ENCODE measurements at regions not wholly inside any gene's neighbourhood (a gene's known extent, or its start where the extent isn't known, plus 50 kb on each side); places are given as distances from the start of the nearest gene placed in this dataset.

DNA sequence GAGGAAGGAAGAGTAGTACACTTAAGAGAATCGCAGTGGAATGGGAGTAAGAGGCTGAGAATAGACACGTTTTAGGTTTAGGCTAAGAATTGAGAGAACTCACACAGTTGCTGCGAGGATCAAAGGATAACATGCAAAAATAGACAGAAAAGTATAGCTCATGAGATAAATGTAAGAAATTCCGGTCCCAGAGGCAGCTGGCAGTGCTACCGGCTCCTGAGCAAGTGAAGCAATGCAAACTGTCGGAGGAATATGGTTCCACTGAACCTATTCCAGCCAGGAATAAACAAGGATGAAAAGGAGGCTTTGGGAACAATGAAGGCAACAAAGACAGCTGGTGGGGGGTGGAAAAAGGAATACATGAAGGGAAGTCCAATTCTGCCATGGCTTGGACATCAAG is 191.8 kb downstream of the QDPR start:
- Histone ChIP-seq H3F3A (ENCODE audit: insufficient read depth, low read depth) (no peaks in the 10 kb centered on the region), H3K27me3 (ENCODE audit: insufficient read depth, low read depth) (peaks cover 12% of the 10 kb centered on the region; the same call in 1 of the 2 replicates), H3K4me2 (no peak overlapping the region), H3K9me2 (ENCODE audit: insufficient read depth) (no peaks in the 10 kb centered on the region), H3K36me3 (ENCODE audit: low read depth) (no peaks in the 10 kb centered on the region), H3K79me2 (ENCODE audit: low read depth) (no peaks in the 10 kb centered on the region), H2AFZ (no peak overlapping the region), H3K9me3 (ENCODE audit: insufficient read depth, low read depth) (no peaks in the 10 kb centered on the region), H3K4me3 (no peak overlapping the region), H3K4me1 (replicated peaks; ENCODE audit: insufficient read depth) (no peaks in the 10 kb centered on the region), H4K20me1 (ENCODE audit: insufficient read depth) (no peaks in the 10 kb centered on the region), H3K27ac (no peak overlapping the region)
- intact Hi-C loops (cut with micrococcal nuclease; ENCODE audit: unreplicated experiment): no loop called here
- no TSS peak for BruUV-seq (replicated peaks)
- TF ChIP-seq EZH2 (IDR thresholded peaks at IDR 0.05; ENCODE audit: low read depth) (no peak), CTCF (conservative IDR thresholded peaks at IDR 0.05) (no peak)
- POLR2A ChIA-PET (ENCODE audit: unreplicated experiment): no interaction called here
- CTCF ChIA-PET: no interaction called here
- no peak for DNase-seq

- Histone ChIP-seq H3K4me3 (no peak overlapping the region), H3K9me2 (ENCODE audit: insufficient read depth) (no peaks in the 10 kb centered on the region), H4K20me1 (ENCODE audit: insufficient read depth) (no peaks in the 10 kb centered on the region), H3K36me3 (ENCODE audit: low read depth) (no peaks in the 10 kb centered on the region), H2AFZ (no peak overlapping the region), H3K9me3 (ENCODE audit: insufficient read depth, low read depth) (no peaks in the 10 kb centered on the region), H3K79me2 (ENCODE audit: low read depth) (no peaks in the 10 kb centered on the region), H3K27ac (no peak overlapping the region), H3K4me2 (no peak overlapping the region), H3K27me3 (ENCODE audit: insufficient read depth, low read depth) (peaks cover 12% of the 10 kb centered on the region; the same call in 1 of the 2 replicates), H3F3A (ENCODE audit: insufficient read depth, low read depth) (no peaks in the 10 kb centered on the region), H3K4me1 (replicated peaks; ENCODE audit: insufficient read depth) (no peaks in the 10 kb centered on the region)
- BruUV-seq (replicated peaks): no TSS peak
- DNase-seq: no peak
- ChIA-PET CTCF (no interaction called here), POLR2A (ENCODE audit: unreplicated experiment) (no interaction called here)
- intact Hi-C loops (cut with micrococcal nuclease; ENCODE audit: unreplicated experiment): no loop called here
- TF ChIP-seq EZH2 (IDR thresholded peaks at IDR 0.05; ENCODE audit: low read depth) (no peak), CTCF (conservative IDR thresholded peaks at IDR 0.05) (no peak)
Measured at GRCh38 chr4:17317526-17317925, 194.4 kb downstream of the QDPR start.

DNA sequence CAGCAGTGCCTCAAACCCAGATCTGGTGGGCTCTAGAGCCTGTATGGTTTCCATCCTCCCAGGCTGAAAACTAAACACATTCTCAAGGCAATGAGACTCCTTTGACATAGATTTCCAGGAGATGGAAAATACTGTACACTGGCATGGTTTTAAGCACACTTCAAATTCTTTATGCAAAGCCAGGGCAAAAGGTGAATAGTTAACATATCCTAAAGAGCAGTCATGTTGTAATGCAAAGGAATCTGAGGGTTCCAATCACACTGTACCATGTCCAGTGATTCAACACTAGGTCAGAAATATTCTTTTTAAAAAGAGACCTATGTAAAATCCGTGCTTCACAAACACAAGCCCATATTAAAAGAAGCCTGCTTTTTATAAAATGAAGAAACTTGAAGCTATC is 195.3 kb downstream of the QDPR start:
- no peak overlapping the region for H3K27ac ChIP-seq
- CTCF ChIA-PET: no interaction called here
- H3K4me2 ChIP-seq: no peak overlapping the region
- peaks cover 12% of the 10 kb centered on the region; the same call in 1 of the 2 replicates for H3K27me3 ChIP-seq (ENCODE audit: insufficient read depth, low read depth)
- H2AFZ ChIP-seq: no peak overlapping the region
- no peak for DNase-seq
- no peaks in the 10 kb centered on the region for H3K9me2 ChIP-seq (ENCODE audit: insufficient read depth)
- no peaks in the 10 kb centered on the region for H3K4me1 ChIP-seq (replicated peaks; ENCODE audit: insufficient read depth)
- no peak overlapping the region for H3K4me3 ChIP-seq
- H3K79me2 ChIP-seq (ENCODE audit: low read depth): no peaks in the 10 kb centered on the region
- no peaks in the 10 kb centered on the region for H4K20me1 ChIP-seq (ENCODE audit: insufficient read depth)
- no peaks in the 10 kb centered on the region for H3K36me3 ChIP-seq (ENCODE audit: low read depth)
- H3F3A ChIP-seq (ENCODE audit: insufficient read depth, low read depth): no peaks in the 10 kb centered on the region
- POLR2A ChIA-PET (ENCODE audit: unreplicated experiment): no interaction called here
- intact Hi-C loops (cut with micrococcal nuclease; ENCODE audit: unreplicated experiment): no loop called here
- no peaks in the 10 kb centered on the region for H3K9me3 ChIP-seq (ENCODE audit: insufficient read depth, low read depth)
- BruUV-seq (replicated peaks): no TSS peak
- TF ChIP-seq EZH2 (IDR thresholded peaks at IDR 0.05; ENCODE audit: low read depth) (no peak), CTCF (conservative IDR thresholded peaks at IDR 0.05) (no peak)
